A549 (cell line): ENCODE measurements at regions not wholly inside any gene's neighbourhood (a gene's known extent, or its start where the extent isn't known, plus 50 kb on each side); places are given as distances from the start of the nearest gene placed in this dataset.

Source experiments
- ATAC-seq, 2 experiments: fragments of 200-7000 bp in 1 of 2; fragments of >200 bp in 1 of 2; cut with Nextera tagmentation in 1 of 2; cut with Tn5 transposase in 1 of 2; 3 replicates each; pipeline versions ENCODE4 v1.8.0 to v1.9.1; 2018 to 2020; ENCODE audit warnings: mild to moderate bottlenecking in 1 of 2, moderate library complexity in 1 of 2
- CTCF ChIA-PET: fragments of 300-600 bp; sonication (Branson Sonifier 250); formaldehyde crosslinking; extraction: SDS; loops from one replicate; lab custom pipeline; 2021; ENCODE audit warnings: antibody characterized with exemption, inconsistent platforms; lab: Yijun Ruan, JAX
- POLR2A ChIA-PET: fragments of 350-600 bp; formaldehyde crosslinking; extraction: SDS; loops from one replicate; lab custom pipeline; 2021; ENCODE audit warnings: antibody characterized with exemption, inconsistent platforms; lab: Yijun Ruan, JAX
- DNase-seq, 2 experiments: peaks; one replicate each; pipeline versions ENCODE4 v3.0.0 to v3.0.0-alpha.2; 2011 to 2016; ENCODE audit warnings: low read depth in 1 of 2, low spot score in 1 of 2
- FAIRE-seq: peaks from 2 replicates; lab custom pipeline; 2011; peaks lifted over from hg19 to GRCh38; lab: Jason Lieb, UNC
- H3K27ac ChIP-seq, 2 experiments: fragments of >200 bp; sonication (Bioruptor Twin); formaldehyde crosslinking; 3 replicates each; pipeline ENCODE4 v1.5.1; 2016 to 2017
- H3K4me1 ChIP-seq: fragments of >200 bp; sonication (Bioruptor Twin); formaldehyde crosslinking; 3 replicates; pipeline ENCODE4 v1.6.1; 2016
- H3K4me2 ChIP-seq: fragments of >200 bp; sonication (Bioruptor Twin); formaldehyde crosslinking; 3 replicates; pipeline ENCODE4 v1.6.1; 2016
- H3K4me3 ChIP-seq: fragments of >200 bp; sonication (Bioruptor Twin); formaldehyde crosslinking; 3 replicates; pipeline ENCODE4 v1.5.1; 2016
- H3K9me3 ChIP-seq: fragments of >200 bp; sonication (Bioruptor Twin); formaldehyde crosslinking; 3 replicates; pipeline ENCODE4 v1.6.1; 2016
- ATOH8 ChIP-seq: fragments of 250-450 bp; sonication (Bioruptor Pico); IDR thresholded peaks from 2 replicates; pipeline ENCODE4 v1.5.0; 2020; ENCODE audit warnings: low read depth, mild to moderate bottlenecking, moderate library complexity
- BCL3 ChIP-seq: fragments of >200 bp; sonication (Bioruptor Twin); formaldehyde crosslinking; IDR thresholded peaks from 3 replicates; pipeline ENCODE4 v1.6.1; 2016
- BHLHE40 ChIP-seq: IDR thresholded peaks from 2 replicates; pipeline ENCODE4 v1.6.1; 2012; ENCODE audit warnings: low read depth, low read length, inconsistent platforms
- CBX2 ChIP-seq: fragments of 200-600 bp; sonication (generic); IDR thresholded peaks from 2 replicates; pipeline ENCODE4 v1.6.1; 2016; ENCODE audit warnings: low read depth, mild to moderate bottlenecking, borderline replicate concordance
- EHMT2 ChIP-seq: fragments of 200-600 bp; sonication (generic); IDR thresholded peaks from 2 replicates; pipeline ENCODE4 v1.6.1; 2016; ENCODE audit warnings: antibody characterized with exemption, low read depth, mild to moderate bottlenecking, moderate library complexity
- ELK1 ChIP-seq: fragments of 150-350 bp; IDR thresholded peaks from 2 replicates; pipeline ENCODE4 v1.6.1; 2014; ENCODE audit warnings: low read depth, mild to moderate bottlenecking, low read length
- ESRRA ChIP-seq: fragments of 150-350 bp; IDR thresholded peaks from 2 replicates; pipeline ENCODE4 v1.6.1; 2014; ENCODE audit warnings: mild to moderate bottlenecking, low read length, borderline replicate concordance
- FOSB ChIP-seq: fragments of 250-450 bp; sonication (Bioruptor Pico); IDR thresholded peaks from 2 replicates; pipeline ENCODE4 v1.5.0; 2020; ENCODE audit warnings: mild to moderate bottlenecking, moderate library complexity
- FOSL2 ChIP-seq, 2 experiments: fragments of 450-650 bp in 1 of 2; fragments of >200 bp in 1 of 2; sonication (Bioruptor Twin) in 1 of 2; formaldehyde crosslinking; IDR thresholded peaks; 2 replicates each; pipeline versions ENCODE4 v1.5.0 to v1.6.1; 2016 to 2020; ENCODE audit warnings: mild to moderate bottlenecking in 1 of 2, moderate library complexity in 1 of 2
- FOXS1 ChIP-seq: fragments of 250-450 bp; sonication (Bioruptor Pico); IDR thresholded peaks from 2 replicates; pipeline ENCODE4 v1.5.0; 2020; ENCODE audit warnings: mild to moderate bottlenecking, moderate library complexity
- GATA3 ChIP-seq: IDR thresholded peaks from 2 replicates; pipeline ENCODE4 v1.6.1; 2012; ENCODE audit warnings: borderline replicate concordance
- HDAC2 ChIP-seq: fragments of 200-600 bp; sonication (generic); IDR thresholded peaks from 2 replicates; pipeline ENCODE4 v1.6.1; 2016
- HOXB5 ChIP-seq: fragments of 250-450 bp; sonication (Bioruptor Pico); IDR thresholded peaks from 2 replicates; pipeline ENCODE4 v1.5.0; 2020; ENCODE audit warnings: mild to moderate bottlenecking, moderate library complexity
- JUN ChIP-seq, 2 experiments: fragments of >200 bp; sonication (Bioruptor Twin); formaldehyde crosslinking; IDR thresholded peaks; 2 replicates in 1 of 2; 3 replicates in 1 of 2; pipeline ENCODE4 v1.6.1; 2016 to 2017
- KDM1A ChIP-seq: fragments of 200-600 bp; sonication (generic); IDR thresholded peaks from 2 replicates; pipeline ENCODE4 v1.6.1; 2016; ENCODE audit warnings: low read depth, mild to moderate bottlenecking
- MAFK ChIP-seq: fragments of 450-650 bp; IDR thresholded peaks from 2 replicates; pipeline ENCODE4 v1.6.1; 2014; ENCODE audit not compliant: partially characterized antibody
- MAX ChIP-seq: IDR thresholded peaks from 2 replicates; pipeline ENCODE4 v1.6.1; 2012
- MAZ ChIP-seq: fragments of 150-350 bp; IDR thresholded peaks from 2 replicates; pipeline ENCODE4 v1.6.1; 2014; ENCODE audit warnings: antibody characterized with exemption, low read depth, low read length, borderline replicate concordance
- NPAS2 ChIP-seq: fragments of 250-450 bp; sonication (Bioruptor Pico); IDR thresholded peaks from 2 replicates; pipeline ENCODE4 v1.8.0; 2022; ENCODE audit warnings: mild to moderate bottlenecking, moderate library complexity, borderline replicate concordance
- NR3C1 ChIP-seq: fragments of >200 bp; sonication (Bioruptor Twin); formaldehyde crosslinking; IDR thresholded peaks from 3 replicates; pipeline ENCODE4 v1.6.1; 2017
- PBX3 ChIP-seq: IDR thresholded peaks from 2 replicates; pipeline ENCODE4 v1.6.1; 2012
- POLR2A ChIP-seq: IDR thresholded peaks from 2 replicates; pipeline ENCODE4 v1.6.1; 2012; ENCODE audit warnings: mild to moderate bottlenecking, low read length
- RARB ChIP-seq: fragments of 250-450 bp; sonication (Bioruptor Pico); IDR thresholded peaks from 2 replicates; pipeline ENCODE4 v1.8.0; 2021; ENCODE audit warnings: mild to moderate bottlenecking, moderate library complexity
- RCOR1 ChIP-seq: fragments of 150-350 bp; IDR thresholded peaks from 2 replicates; pipeline ENCODE4 v1.6.1; 2014; ENCODE audit warnings: antibody characterized with exemption, low read length, low read depth
- RFX5 ChIP-seq: fragments of 450-650 bp; IDR thresholded peaks from 2 replicates; pipeline ENCODE4 v1.7.1; 2014; ENCODE audit warnings: antibody characterized with exemption, mild to moderate bottlenecking, moderate library complexity
- SMC3 ChIP-seq: fragments of >200 bp; sonication (Bioruptor Twin); formaldehyde crosslinking; IDR thresholded peaks from 3 replicates; pipeline ENCODE4 v1.6.1; 2018; ENCODE audit warnings: inconsistent platforms
- TFCP2L1 ChIP-seq: fragments of 250-450 bp; sonication (Bioruptor Pico); IDR thresholded peaks from 2 replicates; pipeline ENCODE4 v1.5.0; 2021; ENCODE audit warnings: mild to moderate bottlenecking
- USF2 ChIP-seq: fragments of 450-650 bp; IDR thresholded peaks from 2 replicates; pipeline ENCODE4 v1.6.1; 2014; ENCODE audit warnings: antibody characterized with exemption
- ZC3H11A ChIP-seq: fragments of 450-650 bp; IDR thresholded peaks from 2 replicates; pipeline ENCODE4 v1.6.1; 2014; ENCODE audit warnings: antibody characterized with exemption, mild to moderate bottlenecking
- ZFP36 ChIP-seq: fragments of 450-650 bp; IDR thresholded peaks from 2 replicates; pipeline ENCODE4 v1.6.1; 2014; ENCODE audit warnings: borderline replicate concordance; ENCODE audit not compliant: partially characterized antibody
- ZSCAN20 ChIP-seq: fragments of 250-450 bp; sonication (Bioruptor Pico); IDR thresholded peaks from 2 replicates; pipeline ENCODE4 v1.8.0; 2022; ENCODE audit warnings: mild to moderate bottlenecking, moderate library complexity
- WGBS: methylation state at CpG from one replicate; pipeline ENCODE4 v1.1.6; 2017; ENCODE audit errors: missing lambda C conversion rate; 5-methylcytosine and 5-hydroxymethylcytosine counted together

DNA sequence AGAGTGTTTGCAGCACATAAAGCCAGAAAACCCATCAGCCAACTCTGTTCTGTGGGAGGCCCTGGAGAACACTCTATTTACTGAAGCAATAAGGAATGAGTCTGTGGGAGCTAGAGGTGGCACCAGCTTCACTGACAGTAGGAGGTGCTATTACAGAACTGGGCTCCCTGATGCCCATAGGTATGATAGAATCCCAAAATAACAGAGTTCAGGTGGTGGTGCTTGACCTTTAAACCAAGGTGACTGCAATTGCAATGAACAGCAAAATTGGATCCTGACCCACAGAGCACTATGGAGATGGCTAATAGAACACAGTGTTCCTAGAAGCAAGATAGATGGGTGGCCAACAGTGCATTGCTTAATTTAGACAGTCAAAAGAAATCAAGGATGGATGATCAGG is 95.4 kb upstream of the RNU6-1 start:
- TF ChIP-seq JUN (IDR thresholded peaks at IDR 0.05): no peak
- TF ChIP-seq MAX: no peak
- TF ChIP-seq RARB: no peak
- no peak for TF ChIP-seq EHMT2
- TF ChIP-seq HDAC2: no peak
- TF ChIP-seq RCOR1: no peak
- no peak for TF ChIP-seq POLR2A
- no peak for TF ChIP-seq NR3C1
- TF ChIP-seq MAFK: no peak
- TF ChIP-seq ZSCAN20 (CRISPR knock-in tag): no peak
- TF ChIP-seq BHLHE40: no peak
- TF ChIP-seq PBX3: no peak
- TF ChIP-seq RFX5: no peak
- TF ChIP-seq BCL3: no peak
- TF ChIP-seq TFCP2L1 (CRISPR knock-in tag): no peak
- TF ChIP-seq SMC3: no peak
- no peak for TF ChIP-seq ZC3H11A
- TF ChIP-seq ESRRA: no peak
- CTCF ChIA-PET: no interaction called here
- no peak for ATAC-seq

DNA sequence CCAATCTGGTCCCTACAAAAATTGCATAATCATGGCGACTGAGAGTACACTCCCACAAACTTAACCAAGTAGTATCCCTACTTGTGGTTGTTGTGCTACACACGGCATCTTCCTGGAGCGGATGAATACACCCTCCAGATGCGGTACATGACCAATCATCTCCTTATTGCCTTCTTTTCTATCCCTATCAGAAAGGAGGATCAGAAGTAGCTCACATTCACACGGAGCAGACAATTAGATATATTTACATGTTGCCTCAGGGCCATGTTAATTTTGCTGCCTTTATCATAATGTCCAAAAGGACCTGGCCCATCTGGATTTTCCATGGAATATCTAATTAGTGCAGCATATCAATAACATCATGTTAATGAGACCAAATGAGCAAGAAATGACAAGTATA is 96.4 kb upstream of the RNU6-1 start:
- CTCF ChIA-PET: interaction anchor here (2.3 kb wide), 1 partner anchor 73 kb away, joined by 9 read pairs; no protein-coding TSS in a partner anchor
- H3K27ac ChIP-seq: peak overlapping the region; percentile 10 to 65; a peak in 1 of 6 replicates
- POLR2A ChIA-PET: no interaction called here

More for the DNA sequence above, 95.4 kb upstream of the RNU6-1 start:
- FAIRE-seq (no peak), DNase-seq (no peak)
- Histone ChIP-seq H3K4me3 (no peak overlapping the region), H3K4me1 (peaks cover 18% of the 10 kb centered on the region), H3K27ac (peak overlapping the region in 1 of 2 experiments; percentile 65; a peak in 1 of 6 replicates), H3K4me2 (no peak overlapping the region), H3K9me3 (no peaks in the 10 kb centered on the region)
- POLR2A ChIA-PET: no interaction called here

More for the DNA sequence above, 96.4 kb upstream of the RNU6-1 start:
- Histone ChIP-seq H3K9me3 (no peaks in the 10 kb centered on the region), H3K4me3 (no peak overlapping the region), H3K4me2 (peak overlapping the region; percentile 36; the same call in 1 of the 3 replicates), H3K4me1 (peaks cover 18% of the 10 kb centered on the region)
- FAIRE-seq (no peak), DNase-seq (no peak), ATAC-seq (no peak)
- WGBS: 86% methylated on average over 5 of the region's 5 CpGs
- no peak for TF ChIP-seq RCOR1
- TF ChIP-seq TFCP2L1 (CRISPR knock-in tag): no peak
- no peak for TF ChIP-seq HOXB5 (CRISPR knock-in tag)
- no peak for TF ChIP-seq RARB
- TF ChIP-seq USF2: no peak
- no peak for TF ChIP-seq ELK1
- TF ChIP-seq FOSL2 (IDR thresholded peaks at IDR 0.05): no peak
- no peak for TF ChIP-seq FOSL2 (CRISPR knock-in tag; IDR thresholded peaks at IDR 0.05)
- no peak for TF ChIP-seq CBX2
- TF ChIP-seq MAZ: no peak
- TF ChIP-seq GATA3: no peak
- TF ChIP-seq FOSB (CRISPR knock-in tag): no peak
- no peak for TF ChIP-seq KDM1A
- no peak for TF ChIP-seq FOXS1 (CRISPR knock-in tag)
- no peak for TF ChIP-seq NPAS2
- no peak for TF ChIP-seq ZFP36
- no peak for TF ChIP-seq ATOH8
- TF ChIP-seq BCL3: no peak
- TF ChIP-seq SMC3: no peak
